ENCODE measurements at regions not wholly inside any gene's neighbourhood (a gene's known extent, or its start where the extent isn't known, plus 50 kb on each side); places are given as distances from the start of the nearest gene placed in this dataset.

- TF ChIP-seq PPARA (CRISPR knock-in tag; IDR thresholded peaks at IDR 0.05; ENCODE audit: borderline replicate concordance): no peak
- no peak for TF ChIP-seq ESRRG (CRISPR knock-in tag; IDR thresholded peaks at IDR 0.05)
- no peak for ATAC-seq
These were observed 1418.4 kb downstream of the PCDH18 start for GRCh38 chr4:136113921-136114320.

- no peak for ATAC-seq
- TF ChIP-seq PATZ1 (CRISPR knock-in tag; IDR thresholded peaks at IDR 0.05; ENCODE audit: borderline replicate concordance) (no peak), ISL1 (CRISPR knock-in tag; IDR thresholded peaks at IDR 0.05) (no peak), ARNTL (CRISPR knock-in tag; IDR thresholded peaks at IDR 0.05; ENCODE audit: borderline replicate concordance, low read depth) (no peak), TSHZ2 (CRISPR knock-in tag; IDR thresholded peaks at IDR 0.05) (no peak), RARB (CRISPR knock-in tag; IDR thresholded peaks at IDR 0.05) (no peak), ZFP3 (CRISPR knock-in tag; IDR thresholded peaks at IDR 0.05) (no peak), CREB5 (CRISPR knock-in tag; IDR thresholded peaks at IDR 0.05; ENCODE audit: low read depth) (no peak), ZFP30 (CRISPR knock-in tag; IDR thresholded peaks at IDR 0.05) (no peak), BACH2 (CRISPR knock-in tag; IDR thresholded peaks at IDR 0.05; ENCODE audit: borderline replicate concordance) (no peak), POU6F1 (CRISPR knock-in tag; IDR thresholded peaks at IDR 0.05; ENCODE audit: borderline replicate concordance, low read depth) (no peak), GLIS3 (CRISPR knock-in tag; IDR thresholded peaks at IDR 0.05) (no peak), PPARA (CRISPR knock-in tag; IDR thresholded peaks at IDR 0.05; ENCODE audit: borderline replicate concordance) (no peak), TCF4 (CRISPR knock-in tag; IDR thresholded peaks at IDR 0.05; ENCODE audit: borderline replicate concordance) (no peak), ZNF8 (CRISPR knock-in tag; IDR thresholded peaks at IDR 0.05) (no peak)
These were observed 1420.2 kb downstream of the PCDH18 start for GRCh38 chr4:136112116-136112515.

- TF ChIP-seq TSHZ2 (CRISPR knock-in tag; IDR thresholded peaks at IDR 0.05) (no peak), GLIS3 (CRISPR knock-in tag; IDR thresholded peaks at IDR 0.05) (no peak), ESRRG (CRISPR knock-in tag; IDR thresholded peaks at IDR 0.05) (no peak), SNAI2 (CRISPR knock-in tag; IDR thresholded peaks at IDR 0.05) (no peak), CREB5 (CRISPR knock-in tag; IDR thresholded peaks at IDR 0.05; ENCODE audit: low read depth) (no peak), ISL1 (CRISPR knock-in tag; IDR thresholded peaks at IDR 0.05) (no peak), OSR1 (CRISPR knock-in tag; IDR thresholded peaks at IDR 0.05) (no peak)
- no peak for ATAC-seq
These were observed 1425.5 kb downstream of the PCDH18 start for GRCh38 chr4:136106753-136107152.

All from SK-N-SH treated with all-trans-retinoic acid at 6 μM for 48 hours (cell line).